H9 (cell line): ENCODE measurements at regions not wholly inside any gene's neighbourhood (a gene's known extent, or its start where the extent isn't known, plus 50 kb on each side); places are given as distances from the start of the nearest gene placed in this dataset.

ENCODE experiments used
- DNase-seq: peaks from one replicate; pipeline ENCODE4 v3.0.0-alpha.2; 2017
- H2AFZ ChIP-seq: one replicate; pipeline ENCODE4 v1.6.1; 2013; ENCODE audit warnings: mild to moderate bottlenecking, low read length, control low read depth, moderate library complexity
- H2AK5ac ChIP-seq: 2 replicates; pipeline ENCODE4 v1.6.1; 2013; ENCODE audit warnings: low read length, control low read depth, mixed read lengths; ENCODE audit not compliant: insufficient read length
- H2BK120ac ChIP-seq: one replicate; pipeline ENCODE4 v1.6.1; 2013; ENCODE audit warnings: low read depth, mild to moderate bottlenecking, low read length, control low read depth, inconsistent platforms; ENCODE audit not compliant: poor library complexity, severe bottlenecking
- H2BK12ac ChIP-seq: 2 replicates; pipeline ENCODE4 v1.6.1; 2013; ENCODE audit warnings: low read length, control low read depth, mixed read lengths, low read depth; ENCODE audit not compliant: insufficient read length
- H2BK15ac ChIP-seq: 2 replicates; pipeline ENCODE4 v1.6.1; 2013; ENCODE audit warnings: low read depth, low read length, control low read depth
- H2BK20ac ChIP-seq: one replicate; pipeline ENCODE4 v1.6.1; 2013; ENCODE audit warnings: low read depth, mild to moderate bottlenecking, low read length, control low read depth, inconsistent platforms; ENCODE audit not compliant: poor library complexity, severe bottlenecking
- H2BK5ac ChIP-seq: 2 replicates; pipeline ENCODE4 v1.6.1; 2013; ENCODE audit warnings: low read length, control low read depth, mixed read lengths; ENCODE audit not compliant: insufficient read length
- H3K14ac ChIP-seq: 2 replicates; pipeline ENCODE4 v1.6.1; 2013; ENCODE audit warnings: low read length, control low read depth; ENCODE audit not compliant: insufficient read depth
- H3K18ac ChIP-seq: 2 replicates; pipeline ENCODE4 v1.6.1; 2013; ENCODE audit warnings: low read depth, mild to moderate bottlenecking, mixed read lengths, low read length, control low read depth; ENCODE audit not compliant: insufficient read length
- H3K23ac ChIP-seq: 2 replicates; pipeline ENCODE4 v1.6.1; 2013; ENCODE audit warnings: low read length, control low read depth, mixed read lengths, low read depth; ENCODE audit not compliant: insufficient read length
- H3K23me2 ChIP-seq: 2 replicates; pipeline ENCODE4 v1.6.1; 2013; ENCODE audit warnings: low read depth, mild to moderate bottlenecking, mixed read lengths, low read length, control low read depth; ENCODE audit not compliant: insufficient read length, poor library complexity, severe bottlenecking
- H3K27ac ChIP-seq: 2 replicates; pipeline ENCODE4 v1.5.1; 2013; ENCODE audit warnings: low read length, control low read depth, mixed read lengths, low read depth; ENCODE audit not compliant: insufficient read length
- H3K27me3 ChIP-seq: 2 replicates; pipeline ENCODE4 v1.6.1; 2013; ENCODE audit warnings: low read length, control low read depth, inconsistent platforms; ENCODE audit not compliant: insufficient read depth
- H3K4ac ChIP-seq: 2 replicates; pipeline ENCODE4 v1.6.1; 2013; ENCODE audit warnings: low read depth, mild to moderate bottlenecking, control low read depth, inconsistent platforms, low read length, moderate library complexity
- H3K4me1 ChIP-seq: 2 replicates; pipeline ENCODE4 v1.6.1; 2013; ENCODE audit warnings: low read length, control low read depth, inconsistent platforms; ENCODE audit not compliant: insufficient read depth
- H3K4me2 ChIP-seq: 2 replicates; pipeline ENCODE4 v1.6.1; 2013; ENCODE audit warnings: low read length, control low read depth, mixed read lengths; ENCODE audit not compliant: insufficient read length, insufficient read depth
- H3K56ac ChIP-seq: 2 replicates; pipeline ENCODE4 v1.6.1; 2013; ENCODE audit warnings: low read depth, mild to moderate bottlenecking, mixed read lengths, low read length, control low read depth; ENCODE audit not compliant: insufficient read length
- H3K79me1 ChIP-seq: 2 replicates; pipeline ENCODE4 v1.6.1; 2013; ENCODE audit warnings: low read depth, mild to moderate bottlenecking, moderate library complexity, low read length, control low read depth, inconsistent platforms; ENCODE audit not compliant: insufficient read depth, poor library complexity, severe bottlenecking
- H3K79me2 ChIP-seq: 2 replicates; pipeline ENCODE4 v1.6.1; 2013; ENCODE audit warnings: low read length, control low read depth, inconsistent platforms; ENCODE audit not compliant: insufficient read depth
- H3K9ac ChIP-seq: 2 replicates; pipeline ENCODE4 v1.6.1; 2013; ENCODE audit warnings: low read length, control low read depth, mixed read lengths; ENCODE audit not compliant: insufficient read length; ENCODE audit errors: extremely low read depth
- H3K9me3 ChIP-seq: one replicate; pipeline ENCODE4 v1.6.1; 2013; ENCODE audit warnings: low read depth, low read length, inconsistent platforms; ENCODE audit not compliant: control insufficient read depth
- H3T11ph ChIP-seq: one replicate; pipeline ENCODE4 v1.6.1; 2013; ENCODE audit warnings: mild to moderate bottlenecking, low read length, control low read depth, inconsistent platforms
- H4K20me1 ChIP-seq: one replicate; pipeline ENCODE4 v1.6.1; 2013; ENCODE audit not compliant: control insufficient read depth, insufficient read length, insufficient read depth
- H4K5ac ChIP-seq: 2 replicates; pipeline ENCODE4 v1.6.1; 2013; ENCODE audit warnings: low read depth, mild to moderate bottlenecking, mixed read lengths, low read length, control low read depth; ENCODE audit not compliant: insufficient read length
- H4K8ac ChIP-seq: replicated peaks from 2 replicates; pipeline ENCODE4 v1.6.1; 2013; ENCODE audit warnings: low read length, control low read depth, mixed read lengths, low read depth; ENCODE audit not compliant: insufficient read length
- H4K91ac ChIP-seq: 2 replicates; pipeline ENCODE4 v1.6.1; 2013; ENCODE audit warnings: low read depth, mild to moderate bottlenecking, moderate library complexity, mixed read lengths, low read length, control low read depth; ENCODE audit not compliant: insufficient read length
- H3K27ac Mint-ChIP-seq, 3 experiments: 2 replicates in 2 of 3; 3 replicates in 1 of 3; pipeline ENCODE4 v1.8.0; 2020 to 2021; ENCODE audit warnings: mixed read lengths in 3 of 3, mild to moderate bottlenecking in 1 of 3, moderate library complexity in 1 of 3
- H3K27me3 Mint-ChIP-seq: 2 replicates; pipeline ENCODE4 v1.8.0; 2021; ENCODE audit warnings: low read depth, mild to moderate bottlenecking, moderate library complexity, mixed read lengths
- H3K36me3 Mint-ChIP-seq, 3 experiments: 2 replicates in 2 of 3; 3 replicates in 1 of 3; pipeline ENCODE4 v1.8.0; 2020 to 2021; ENCODE audit warnings: low read depth in 3 of 3, mixed read lengths in 3 of 3; ENCODE audit not compliant: insufficient read depth in 1 of 3
- H3K4me1 Mint-ChIP-seq, 2 experiments: 2 replicates each; pipeline ENCODE4 v1.8.0; 2020; ENCODE audit warnings: mixed read lengths in 2 of 2
- H3K4me3 Mint-ChIP-seq, 2 experiments: 2 replicates in 1 of 2; 3 replicates in 1 of 2; pipeline ENCODE4 v1.8.0; 2020 to 2021; ENCODE audit warnings: mild to moderate bottlenecking in 2 of 2, mixed read lengths in 2 of 2, moderate library complexity in 1 of 2
- H3K9me3 Mint-ChIP-seq, 2 experiments: 2 replicates in 1 of 2; 3 replicates in 1 of 2; pipeline ENCODE4 v1.8.0; 2020; ENCODE audit warnings: mild to moderate bottlenecking in 2 of 2, mixed read lengths in 2 of 2, moderate library complexity in 1 of 2
- CTCF ChIP-seq: fragments of 200-600 bp; sonication (generic); conservative IDR thresholded peaks from 3 replicates; pipeline ENCODE4 v1.8.0; 2021; ENCODE audit warnings: antibody characterized with exemption, mild to moderate bottlenecking
- WGBS: extraction: QIAGEN DNeasy Blood & Tissue Kit; methylation state at CpG from one replicate; pipeline ENCODE4 v1.1.7; 2013; ENCODE audit warnings: missing lambda C conversion rate, low lambda C conversion rate, mixed read lengths; ENCODE audit not compliant: insufficient read length; ENCODE audit errors: extremely low coverage; 5-methylcytosine and 5-hydroxymethylcytosine counted together

GRCh38 chr20:24304291-24304690 is 165.1 kb upstream of the SYNDIG1 start:
- no peak overlapping the region for H3T11ph ChIP-seq
- H3K23ac ChIP-seq, result no peak overlapping the region
- no peak overlapping the region for H2BK20ac ChIP-seq
- H4K5ac ChIP-seq, result no peak overlapping the region
- no peak overlapping the region for H3K4me2 ChIP-seq
- H2AFZ ChIP-seq, result no peak overlapping the region
- peaks cover 4% of the 10 kb centered on the region in 2 experiments; a peak in 2 of 4 replicates for H3K4me1 Mint-ChIP-seq
- no peak overlapping the region for H3K4me3 Mint-ChIP-seq
- H2BK12ac ChIP-seq, result no peak overlapping the region
- no peak overlapping the region for H3K56ac ChIP-seq
- no peaks in the 10 kb centered on the region for H3K27me3 ChIP-seq
- H4K8ac ChIP-seq, result no peak overlapping the region
- no peaks in the 10 kb centered on the region for H3K36me3 Mint-ChIP-seq
- TF ChIP-seq CTCF, result no peak
- WGBS, result no CpG with 5 or more reads among the region's 2 CpGs
- H3K9me3 Mint-ChIP-seq, result no peaks in the 10 kb centered on the region
- peaks cover 2% of the 10 kb centered on the region for H3K27me3 Mint-ChIP-seq
- H3K27ac Mint-ChIP-seq, result no peak overlapping the region
- no peak for DNase-seq
- no peaks in the 10 kb centered on the region for H3K79me2 ChIP-seq
- H3K4ac ChIP-seq, result no peak overlapping the region
- no peak overlapping the region for H4K91ac ChIP-seq
- H3K9me3 ChIP-seq, result no peaks in the 10 kb centered on the region
- no peak overlapping the region for H3K18ac ChIP-seq
- H2AK5ac ChIP-seq, result no peak overlapping the region
- no peaks in the 10 kb centered on the region for H3K4me1 ChIP-seq
- no peak overlapping the region for H2BK120ac ChIP-seq
- H3K9ac ChIP-seq, result no peak overlapping the region
- no peaks in the 10 kb centered on the region for H3K79me1 ChIP-seq
- no peak overlapping the region for H2BK5ac ChIP-seq
- no peak overlapping the region for H3K14ac ChIP-seq
- no peak overlapping the region for H3K27ac ChIP-seq
- no peak overlapping the region for H2BK15ac ChIP-seq
- no peaks in the 10 kb centered on the region for H4K20me1 ChIP-seq
- no peaks in the 10 kb centered on the region for H3K23me2 ChIP-seq
